ENCODE measurements at regions not wholly inside any gene's neighbourhood (a gene's known extent, or its start where the extent isn't known, plus 50 kb on each side); places are given as distances from the start of the nearest gene placed in this dataset.

DNA sequence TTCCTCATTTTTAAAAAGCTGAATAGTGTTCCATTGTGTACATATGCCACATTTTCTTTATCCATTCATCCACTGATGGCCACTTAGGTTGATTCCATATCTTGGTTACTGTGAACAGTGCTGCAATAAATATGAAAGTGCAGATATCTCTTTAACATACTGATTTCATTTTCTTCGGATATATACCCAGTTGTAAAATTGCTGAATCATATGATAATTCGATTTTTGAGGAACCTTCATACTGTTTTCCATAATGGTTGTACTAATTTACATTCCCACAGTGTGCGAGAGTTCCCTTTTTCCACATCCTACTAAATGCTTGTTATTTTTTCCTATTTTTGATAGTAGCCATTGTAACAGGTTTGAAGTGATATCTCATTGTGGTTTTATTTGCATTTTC lies 263.2 kb downstream of the STK31 start:
- no peak for DNase-seq

DNA sequence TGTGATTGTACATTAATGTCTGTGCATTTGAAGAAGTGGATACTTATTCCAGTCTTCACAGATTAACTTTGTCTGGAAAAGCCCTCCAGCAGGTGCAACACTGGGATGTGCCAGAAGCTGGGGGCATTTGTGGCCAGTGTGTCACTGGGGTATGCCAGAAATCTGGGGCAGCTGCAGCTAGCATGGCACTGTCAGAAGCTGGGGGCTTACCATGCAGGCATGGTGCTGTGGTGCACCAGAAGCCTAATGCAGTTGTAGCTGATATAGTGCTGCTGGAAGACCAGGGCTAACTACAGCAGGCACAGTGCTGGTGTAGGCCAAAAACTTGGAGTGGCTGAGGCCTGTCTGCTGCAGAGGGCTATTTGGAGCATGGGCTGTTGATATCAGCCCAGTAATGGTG lies 270.1 kb downstream of the STK31 start:
- no peak for DNase-seq

DNA sequence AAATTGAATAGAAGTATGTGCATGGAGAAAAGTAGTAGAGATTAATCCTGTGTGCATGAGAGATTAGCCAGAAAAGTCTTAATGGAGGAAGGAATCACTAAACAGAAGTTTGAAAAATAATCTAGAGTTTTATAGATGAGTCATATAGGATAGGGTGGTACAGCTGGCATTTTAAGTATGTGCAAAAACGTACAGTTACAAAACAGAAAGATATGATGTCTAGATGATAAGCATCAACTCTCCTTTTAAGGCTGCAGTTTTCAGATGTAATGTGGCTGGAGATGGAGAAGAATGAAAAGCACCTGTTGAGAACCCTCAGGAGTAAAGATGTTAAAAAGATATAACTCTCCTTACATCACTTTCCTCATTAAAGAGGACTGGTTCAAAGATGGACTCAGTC lies 271.3 kb downstream of the STK31 start:
- no peak for DNase-seq

DNA sequence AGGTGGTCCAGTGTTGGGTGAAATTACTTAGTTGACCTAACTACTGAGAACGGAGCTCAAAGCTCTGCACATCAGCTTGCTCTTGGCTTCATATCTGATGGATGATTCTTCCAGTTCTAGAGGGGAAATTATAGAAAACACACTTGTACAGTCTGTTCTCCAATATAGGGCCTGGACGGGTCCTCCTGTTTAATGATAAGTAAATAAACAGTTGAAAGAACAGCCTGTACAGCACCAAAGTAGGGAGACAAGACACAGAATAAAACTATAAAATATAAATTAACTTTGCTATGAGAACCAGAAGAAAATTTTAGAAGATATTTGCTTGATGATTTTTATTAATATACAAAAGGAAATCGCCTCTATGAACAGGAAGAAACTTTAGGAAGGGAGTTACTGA lies 271.7 kb downstream of the STK31 start:
- no peak for DNase-seq

DNA sequence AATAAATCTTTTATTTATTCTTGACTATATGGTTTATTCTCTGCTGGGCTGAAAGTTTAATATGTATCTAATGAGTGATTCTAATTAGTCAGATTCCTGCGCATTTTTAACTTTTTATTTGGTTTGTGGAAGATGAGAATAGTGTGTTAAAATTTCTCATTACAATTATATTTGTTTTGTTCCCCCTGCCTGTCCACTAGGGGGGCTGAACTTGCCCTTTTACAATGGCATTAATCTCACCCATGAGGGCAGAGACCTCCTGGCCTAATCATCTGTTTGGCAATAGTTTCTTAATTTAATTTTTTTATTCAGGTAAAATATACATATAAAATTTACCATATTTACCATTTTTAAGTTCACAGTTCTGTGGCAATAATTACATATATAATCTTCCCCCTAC lies 278.5 kb upstream of the NPY start:
- DNase-seq = no peak

DNA sequence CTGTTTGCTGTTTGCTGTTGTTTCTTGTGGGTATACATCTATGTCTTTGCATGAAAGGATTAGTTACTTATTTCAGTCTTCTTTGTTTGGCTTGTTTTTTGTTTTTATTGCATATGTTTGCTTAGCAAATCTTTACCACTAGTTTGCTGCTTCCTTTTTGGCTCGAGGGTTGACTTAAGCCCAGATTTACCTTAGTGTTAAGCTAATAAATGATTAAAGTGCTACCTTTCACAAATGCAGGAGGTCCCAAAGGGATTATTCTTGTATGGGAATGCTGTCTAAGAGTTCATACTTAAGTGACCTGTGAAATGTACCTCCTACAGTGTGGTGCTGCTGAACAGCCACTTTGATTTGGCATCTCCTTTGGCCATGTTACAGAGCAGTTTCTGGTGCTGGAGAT lies 273.5 kb upstream of the NPY start:
- DNase-seq = no peak

DNA sequence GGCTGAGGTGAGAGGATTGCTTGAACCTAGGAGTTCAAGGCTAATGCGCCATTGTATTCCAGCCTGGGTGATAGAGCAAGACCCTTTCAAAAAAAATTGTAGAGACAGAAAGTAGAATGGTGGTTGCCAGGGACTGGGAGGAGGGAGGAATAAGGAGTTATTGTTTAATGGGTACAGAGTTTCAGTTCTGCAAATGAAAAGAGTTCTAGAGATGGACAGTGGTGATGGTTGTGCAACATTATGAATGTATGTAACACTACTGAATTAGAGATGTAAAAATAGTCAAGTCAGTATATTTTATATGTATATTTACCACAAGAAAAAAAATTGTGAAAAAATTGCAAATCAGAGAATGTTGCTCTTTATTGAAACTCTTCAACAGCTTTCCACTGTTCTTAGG lies 266.5 kb upstream of the NPY start:
- no peak for DNase-seq

DNA sequence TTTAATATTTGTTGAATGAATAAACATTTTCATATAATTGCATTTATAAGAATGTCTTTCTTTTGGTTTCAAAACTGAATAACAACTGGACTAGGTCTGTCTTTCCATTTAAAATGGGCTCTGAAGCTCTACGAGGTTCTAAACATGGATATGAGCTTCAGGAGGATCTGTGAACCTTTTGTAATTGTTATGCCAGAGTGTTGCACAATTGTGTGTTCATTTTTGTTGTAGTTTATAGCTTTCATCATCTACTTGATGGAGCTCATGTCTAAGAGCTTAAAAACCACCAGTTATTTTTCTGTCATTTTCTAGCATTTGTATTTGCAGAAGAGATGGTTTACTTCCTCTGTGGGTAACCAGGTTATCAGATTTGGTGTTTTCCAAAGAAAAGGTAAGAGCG lies 265.7 kb upstream of the NPY start:
- no peak for DNase-seq

DNA sequence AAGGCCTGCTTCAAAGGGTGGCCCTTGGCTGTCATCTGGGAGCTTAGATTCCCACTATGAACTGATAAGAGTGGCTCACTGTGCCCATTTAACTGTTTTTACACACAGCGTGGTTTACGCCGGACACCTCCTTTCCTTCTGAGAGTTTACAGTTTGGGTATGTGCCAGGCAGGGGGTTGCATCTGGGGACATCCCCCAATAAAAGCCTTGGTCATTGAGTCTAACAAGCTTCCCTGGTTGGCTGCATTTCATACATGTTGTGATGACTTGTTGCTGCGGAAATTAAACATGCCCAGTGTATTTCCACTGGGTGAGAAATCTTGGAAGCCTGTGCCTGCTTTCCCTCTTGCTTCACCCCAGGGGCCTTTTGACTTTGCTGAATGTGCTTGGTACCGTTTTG lies 264.1 kb upstream of the NPY start:
- no peak for DNase-seq

DNA sequence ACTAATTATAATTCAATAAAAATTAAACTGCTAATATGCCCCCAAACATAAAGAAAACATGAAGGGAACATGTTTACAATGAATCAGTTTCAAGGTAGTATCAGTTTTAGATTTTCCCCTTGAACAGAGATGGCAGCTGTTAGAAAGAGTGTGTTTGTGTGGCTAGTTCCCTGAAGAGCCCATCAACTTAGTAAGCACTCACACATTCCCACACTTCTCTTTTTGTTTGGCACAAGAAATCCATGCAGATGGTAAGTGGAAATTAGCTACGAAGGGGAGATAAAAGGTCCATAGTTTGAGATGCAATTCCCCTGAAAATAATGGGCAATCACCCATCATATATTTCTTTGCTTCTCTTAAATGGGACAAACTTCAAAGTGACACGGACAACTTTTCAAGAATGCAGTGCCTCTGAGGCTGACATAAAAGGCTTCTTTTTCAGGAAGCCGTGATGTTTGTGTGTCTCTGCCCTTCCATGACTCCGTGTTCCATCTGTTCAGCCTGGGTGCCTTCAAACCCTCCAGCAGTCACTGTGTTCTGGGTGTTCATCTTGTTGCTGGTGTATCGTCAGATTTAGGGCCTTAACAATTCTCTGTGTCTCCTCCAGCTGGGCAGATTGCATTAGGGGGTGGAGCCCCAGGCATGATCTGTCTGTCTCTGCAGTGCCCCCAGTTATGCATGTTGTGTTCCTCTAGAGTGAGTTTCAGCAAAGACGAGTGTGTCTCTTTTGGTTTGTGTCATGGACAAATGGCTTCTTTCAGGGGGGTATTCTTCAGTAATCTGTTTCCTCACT lies 259.5 kb upstream of the NPY start:
- DNase-seq = no peak

DNA sequence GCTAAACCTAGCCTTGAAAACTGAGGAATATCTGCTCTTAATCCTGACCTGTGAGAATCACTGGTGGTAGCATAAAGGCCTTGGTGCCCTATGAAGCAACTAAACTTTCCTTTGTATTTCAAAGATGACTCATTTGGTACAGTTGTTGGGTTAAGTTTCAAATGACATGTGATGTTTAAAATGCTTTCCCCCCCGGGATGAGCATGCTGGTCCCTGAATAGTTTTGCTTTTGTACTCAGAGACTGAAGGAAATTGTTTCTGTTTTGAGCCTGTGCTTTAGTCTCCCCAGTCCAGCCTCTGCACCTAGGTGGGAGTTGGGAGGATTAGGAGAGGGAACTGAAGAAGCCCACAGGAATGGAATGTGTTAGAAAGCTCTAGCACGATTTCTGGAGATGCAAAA lies 258.9 kb upstream of the NPY start:
- no peak for DNase-seq

DNA sequence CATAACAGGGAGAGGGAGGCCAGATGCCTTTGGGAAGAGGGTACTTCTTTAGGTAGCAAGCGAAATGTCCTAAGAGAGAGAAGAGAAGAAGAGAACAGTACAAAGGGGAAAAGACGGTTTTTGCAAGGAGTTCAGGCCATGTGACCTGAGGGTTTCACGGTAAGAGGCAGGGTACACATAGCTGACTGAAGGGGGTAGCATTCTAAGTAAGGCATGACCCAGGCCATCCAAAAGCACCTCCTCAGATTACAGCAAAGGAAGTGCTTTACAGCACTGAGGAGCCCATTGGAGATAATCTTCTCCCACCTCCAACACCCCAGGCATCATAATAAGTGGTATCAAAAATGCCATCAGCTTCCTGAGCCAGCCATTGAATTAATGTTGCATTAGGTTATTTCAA lies 258.2 kb upstream of the NPY start:
- DNase-seq = no peak

DNA sequence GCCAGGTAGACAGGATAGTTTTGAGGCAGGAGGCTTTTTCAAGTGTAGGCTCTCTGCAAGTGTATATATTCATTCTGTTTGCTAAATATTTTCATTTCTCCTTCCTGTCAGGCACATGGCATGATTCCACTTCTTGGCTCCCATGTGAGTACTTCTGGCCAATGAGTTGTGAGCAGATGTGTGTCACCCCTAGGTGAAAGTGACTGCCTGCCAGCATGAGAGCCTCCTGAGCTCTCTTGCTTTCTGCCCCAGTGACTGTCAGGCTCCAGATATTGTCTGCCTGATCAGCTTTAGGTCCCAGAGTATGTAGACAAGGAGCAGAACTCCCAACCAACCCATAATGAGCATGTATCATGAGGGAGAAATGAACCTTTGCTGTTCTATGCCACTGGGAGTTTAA lies 257.6 kb upstream of the NPY start:
- no peak for DNase-seq

DNA sequence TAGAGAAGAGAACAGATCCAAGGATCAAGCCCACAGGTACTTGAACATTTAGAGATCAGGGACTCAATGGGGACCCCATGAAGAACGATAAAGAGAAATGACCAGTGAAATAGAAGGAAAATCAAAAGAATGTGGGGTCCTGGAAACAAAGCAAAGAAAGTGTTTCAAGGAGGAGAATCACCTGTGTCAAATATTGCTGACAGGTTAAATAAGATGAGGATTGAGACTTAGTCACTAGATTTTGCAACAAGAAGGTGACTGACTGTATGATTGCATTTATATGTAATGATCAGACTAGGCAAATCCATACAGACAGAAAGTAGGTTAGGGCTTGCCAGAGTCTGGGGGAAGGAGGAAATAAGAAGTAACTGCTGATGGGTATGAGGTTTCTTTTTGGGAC lies 254.9 kb upstream of the NPY start:
- DNase-seq = no peak

DNA sequence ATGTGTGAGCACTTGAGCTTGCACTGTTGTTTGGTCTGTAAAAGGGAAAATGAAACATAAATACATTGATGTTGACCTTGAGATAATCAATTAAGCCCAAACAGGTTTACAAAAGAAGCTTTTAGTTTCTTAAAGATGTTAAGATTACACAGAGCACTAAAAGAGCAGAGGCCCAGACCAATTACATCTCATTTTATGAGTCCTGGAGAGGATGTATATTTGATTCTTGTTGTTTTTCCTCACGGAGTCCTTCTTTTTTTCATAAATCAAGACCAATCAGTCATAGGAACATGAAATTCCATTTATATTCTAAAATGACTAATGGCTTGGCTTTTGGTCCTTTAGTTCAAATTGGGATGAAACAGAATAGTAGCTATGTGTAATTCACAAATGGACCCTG lies 249.7 kb upstream of the NPY start:
- no peak for DNase-seq

DNA sequence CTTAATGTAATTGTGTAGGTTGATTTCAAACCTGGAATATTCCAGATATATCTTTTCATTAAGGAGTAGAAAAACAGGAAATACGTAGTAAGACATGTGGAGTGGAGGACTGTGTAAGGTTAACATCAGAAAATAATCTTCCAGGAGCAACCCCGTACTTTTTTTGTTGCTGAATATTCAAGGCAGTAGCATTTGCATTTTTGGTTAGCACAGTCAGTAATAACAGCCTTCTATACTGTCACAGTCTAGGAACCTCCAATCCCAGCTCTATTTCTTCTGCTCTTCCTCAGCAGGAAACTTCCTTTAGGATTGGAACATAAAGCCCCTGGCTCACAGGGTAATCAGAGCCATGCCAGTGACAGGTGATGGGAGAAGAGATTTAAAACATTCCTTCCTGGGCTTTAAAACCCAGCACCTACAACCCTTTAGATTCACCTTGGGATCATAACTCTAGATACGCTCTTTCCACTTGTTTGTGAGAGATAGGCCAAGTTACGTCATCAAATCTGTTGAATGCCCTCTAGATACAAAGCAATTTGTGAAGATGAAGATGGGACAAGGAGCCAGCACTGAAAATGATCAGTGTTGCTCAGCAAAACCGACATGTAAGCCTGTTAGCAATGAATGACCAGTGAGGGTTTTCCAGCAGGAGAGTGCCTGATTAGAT lies 248.5 kb upstream of the NPY start:
- no peak for DNase-seq

DNA sequence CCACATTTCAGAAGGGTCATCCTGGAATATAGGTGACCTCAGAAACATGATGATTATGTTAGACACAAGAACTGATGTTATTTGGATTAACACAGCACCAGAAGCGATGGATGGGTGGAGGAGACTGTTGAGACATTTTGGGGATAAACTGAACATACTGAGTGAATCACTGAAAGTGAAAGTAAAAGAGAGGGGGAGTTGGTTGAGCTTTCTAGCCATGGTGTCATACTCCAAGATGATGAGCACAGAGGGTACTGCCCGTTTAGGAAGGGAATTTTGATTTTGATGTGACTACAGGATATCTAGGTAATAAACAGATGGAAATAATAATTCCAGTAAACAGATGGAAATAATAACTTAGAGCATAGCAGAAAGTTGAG lies 248.0 kb upstream of the NPY start:
- no peak for DNase-seq

DNA sequence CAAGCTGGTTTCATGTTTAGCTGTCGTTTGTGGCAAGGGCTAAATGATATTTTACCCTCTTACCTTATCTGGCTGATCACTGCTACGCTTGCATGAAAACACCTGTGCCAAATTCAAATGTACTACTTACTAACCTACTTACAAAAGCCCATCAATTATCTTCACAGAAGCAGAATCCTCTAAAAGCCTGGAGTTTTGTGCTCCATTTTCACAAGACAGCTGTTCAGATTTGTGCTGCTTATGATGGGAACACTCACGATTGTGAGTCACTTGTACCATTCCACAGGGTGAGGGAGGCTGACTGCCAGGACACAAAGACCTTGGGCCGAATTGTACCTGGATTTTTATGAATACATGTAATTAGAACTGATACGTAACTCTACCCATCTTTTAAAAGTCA lies 245.0 kb upstream of the NPY start:
- no peak for DNase-seq

DNA sequence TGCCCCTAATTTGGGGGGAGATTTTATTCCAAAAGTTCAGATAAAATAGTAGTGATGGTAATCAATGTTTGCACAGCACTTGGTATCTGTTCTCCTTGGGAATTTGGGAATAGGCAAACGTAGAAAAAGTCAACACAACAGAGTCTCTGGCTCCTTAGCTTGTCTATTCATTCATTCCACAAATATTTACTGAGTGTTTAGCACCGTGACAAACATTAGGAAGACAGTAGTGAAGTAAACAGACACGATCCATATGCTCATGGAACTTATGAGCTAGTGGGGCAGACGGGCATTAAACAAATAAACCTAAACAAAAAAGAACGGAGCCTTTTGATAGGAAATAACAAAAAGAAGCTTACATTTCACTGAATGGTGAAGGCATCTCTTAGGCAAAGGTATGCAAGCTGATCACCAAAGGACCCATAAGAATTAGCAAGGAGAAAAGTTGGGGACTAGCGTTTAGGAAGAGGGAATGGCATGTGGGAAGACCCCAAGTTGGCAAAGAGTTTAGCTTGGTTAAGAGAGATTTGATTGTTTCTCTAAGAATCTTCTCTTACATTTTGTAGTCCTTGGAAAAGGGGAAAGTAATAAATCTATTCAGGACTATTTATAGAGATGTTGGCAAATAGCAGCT lies 243.9 kb upstream of the NPY start:
- DNase-seq = no peak

DNA sequence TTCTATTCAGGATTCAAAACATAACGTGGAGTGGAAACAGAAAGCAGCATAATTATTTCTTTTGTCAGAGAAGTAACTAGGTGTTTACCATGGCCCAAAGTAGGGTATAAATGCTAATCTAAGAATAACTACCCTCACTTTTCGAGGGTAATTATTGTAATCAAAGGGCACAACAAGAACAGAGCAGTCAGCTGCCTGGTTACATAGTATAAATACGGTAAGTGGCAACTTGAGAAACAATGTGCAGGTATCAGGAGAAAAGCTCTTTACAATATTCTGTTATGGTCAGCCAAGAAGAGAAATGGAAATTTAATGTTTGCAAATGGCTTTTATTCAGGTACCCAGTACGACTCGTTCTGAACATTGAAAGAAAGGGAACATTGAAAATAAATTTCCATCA lies 242.0 kb upstream of the NPY start:
- DNase-seq = no peak

DNA sequence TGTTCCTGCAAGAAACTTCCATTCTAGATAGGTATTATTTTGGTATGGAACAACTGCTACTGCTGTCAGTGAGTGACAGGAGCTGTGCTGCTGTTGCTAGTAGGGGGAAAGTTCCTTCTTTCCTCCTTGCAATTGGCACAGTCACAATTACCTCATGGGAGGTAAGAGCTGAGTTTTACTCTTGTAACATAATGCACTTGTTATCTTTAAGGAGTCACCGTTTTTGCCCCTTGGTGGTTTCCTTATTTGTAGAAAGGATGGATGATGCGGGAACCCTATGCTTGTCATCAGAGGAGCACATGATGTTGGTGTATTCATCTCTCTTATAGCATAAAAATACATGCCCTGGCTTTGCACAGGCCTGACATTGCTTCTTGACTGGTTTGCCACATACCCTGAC lies 234.7 kb upstream of the NPY start:
- DNase-seq = no peak

DNA sequence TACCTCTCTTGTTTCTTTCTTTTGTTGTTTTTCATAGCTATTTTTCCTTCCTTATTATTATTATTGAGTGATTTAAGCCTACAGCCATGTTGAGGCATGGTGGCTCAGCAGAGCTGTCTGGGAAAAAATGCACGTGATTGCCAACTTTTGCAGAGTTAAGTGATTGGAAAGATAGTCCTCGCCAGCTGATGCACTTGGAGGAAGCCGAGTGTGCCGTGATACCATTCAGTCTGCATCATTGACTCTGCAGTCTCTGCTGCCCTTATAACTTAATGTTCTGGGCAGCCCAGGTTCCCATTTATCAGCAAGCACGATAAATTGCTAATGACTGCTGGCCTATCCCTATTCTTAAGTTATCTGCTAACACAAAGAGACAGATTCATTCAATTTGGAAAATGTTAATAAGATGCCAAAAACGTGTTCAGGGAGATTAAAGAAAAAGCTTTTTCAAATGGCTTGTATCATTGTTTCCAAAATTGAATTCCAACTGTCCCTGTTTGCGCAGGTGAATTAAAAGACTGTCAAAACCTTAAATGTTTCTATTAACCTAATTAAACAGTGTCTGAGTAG lies 232.9 kb upstream of the NPY start:
- no peak for DNase-seq

DNA sequence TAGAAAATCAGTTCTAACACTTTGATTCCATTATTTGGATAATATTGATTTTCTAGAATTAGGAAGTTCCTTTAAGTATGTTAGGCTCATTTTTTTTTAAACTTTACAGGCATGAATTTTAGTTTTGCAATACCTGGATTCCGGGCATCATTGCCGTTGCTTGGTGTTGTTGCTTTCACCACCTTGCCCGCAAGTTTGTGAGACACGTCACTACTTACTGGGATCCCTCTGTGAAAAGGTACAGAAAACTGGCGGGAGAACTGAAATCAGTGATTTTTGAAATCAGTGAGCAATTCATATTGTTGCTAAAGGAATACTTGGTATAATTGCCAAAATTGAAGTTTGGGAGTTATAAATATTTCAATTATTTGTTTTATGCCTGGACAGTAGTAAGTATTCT lies 232.3 kb upstream of the NPY start:
- no peak for DNase-seq

Data from right lung (tissue), 2 donors.